ENCODE measurements at regions not wholly inside any gene's neighbourhood (a gene's known extent, or its start where the extent isn't known, plus 50 kb on each side); places are given as distances from the start of the nearest gene placed in this dataset.

GRCh38 chr14:29077916-29078315, 311.3 kb downstream of the FOXG1 start:
- TF ChIP-seq, protein P1, sequence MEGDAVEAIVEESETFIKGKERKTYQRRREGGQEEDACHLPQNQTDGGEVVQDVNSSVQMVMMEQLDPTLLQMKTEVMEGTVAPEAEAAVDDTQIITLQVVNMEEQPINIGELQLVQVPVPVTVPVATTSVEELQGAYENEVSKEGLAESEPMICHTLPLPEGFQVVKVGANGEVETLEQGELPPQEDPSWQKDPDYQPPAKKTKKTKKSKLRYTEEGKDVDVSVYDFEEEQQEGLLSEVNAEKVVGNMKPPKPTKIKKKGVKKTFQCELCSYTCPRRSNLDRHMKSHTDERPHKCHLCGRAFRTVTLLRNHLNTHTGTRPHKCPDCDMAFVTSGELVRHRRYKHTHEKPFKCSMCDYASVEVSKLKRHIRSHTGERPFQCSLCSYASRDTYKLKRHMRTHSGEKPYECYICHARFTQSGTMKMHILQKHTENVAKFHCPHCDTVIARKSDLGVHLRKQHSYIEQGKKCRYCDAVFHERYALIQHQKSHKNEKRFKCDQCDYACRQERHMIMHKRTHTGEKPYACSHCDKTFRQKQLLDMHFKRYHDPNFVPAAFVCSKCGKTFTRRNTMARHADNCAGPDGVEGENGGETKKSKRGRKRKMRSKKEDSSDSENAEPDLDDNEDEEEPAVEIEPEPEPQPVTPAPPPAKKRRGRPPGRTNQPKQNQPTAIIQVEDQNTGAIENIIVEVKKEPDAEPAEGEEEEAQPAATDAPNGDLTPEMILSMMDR (IDR thresholded peaks at IDR 0.05), result no peak
- no peak for TF ChIP-seq POLR2A (IDR thresholded peaks at IDR 0.05)
